HTR-8/SVneo (cell line): ENCODE measurements at regions not wholly inside any gene's neighbourhood (a gene's known extent, or its start where the extent isn't known, plus 50 kb on each side); places are given as distances from the start of the nearest gene placed in this dataset.

Source experiments
- DNase-seq: peaks from one replicate; pipeline ENCODE4 v3.0.0; 2011; ENCODE audit warnings: low spot score, mixed read lengths; ENCODE audit not compliant: insufficient read length
- FAIRE-seq: peaks from 2 replicates; lab custom pipeline; 2011; peaks lifted over from hg19 to GRCh38; lab: Jason Lieb, UNC

- no peak for FAIRE-seq
- no peak for DNase-seq
Observed at GRCh38 chr13:68124437-68125086, 894.4 kb upstream of the PCDH9 start.

DNA sequence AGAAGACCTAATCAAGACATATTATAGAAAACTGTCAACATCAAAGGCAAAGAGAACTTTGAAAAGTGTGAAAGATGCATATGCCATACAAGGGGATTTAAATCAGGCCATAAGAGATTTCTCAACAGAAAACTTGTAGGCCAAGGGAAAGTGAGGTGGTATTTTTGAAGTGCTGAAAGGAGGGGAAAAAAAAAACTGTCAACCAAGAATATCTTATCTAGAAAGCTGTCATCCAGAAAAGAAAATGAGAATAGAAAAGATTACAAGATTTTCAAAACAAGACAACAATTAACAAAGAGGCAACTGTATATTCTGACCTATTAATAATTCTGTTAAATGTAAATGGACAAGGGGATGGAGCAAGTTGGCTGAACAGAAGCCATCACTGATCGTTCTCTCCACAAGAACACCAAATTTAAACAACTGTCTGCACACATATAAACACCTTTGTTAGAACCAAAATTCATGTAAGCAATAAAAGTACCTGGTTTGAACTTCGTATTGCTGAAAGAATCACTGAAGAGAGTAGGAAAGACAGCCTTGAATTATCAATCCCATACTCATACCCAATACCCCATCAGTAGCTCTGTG is 880.1 kb upstream of the PCDH9 start:
- FAIRE-seq, result no peak
- DNase-seq, result no peak

GRCh38 chr13:68107667-68108066 is 877.5 kb upstream of the PCDH9 start:
- FAIRE-seq (no peak), DNase-seq (no peak)

DNA sequence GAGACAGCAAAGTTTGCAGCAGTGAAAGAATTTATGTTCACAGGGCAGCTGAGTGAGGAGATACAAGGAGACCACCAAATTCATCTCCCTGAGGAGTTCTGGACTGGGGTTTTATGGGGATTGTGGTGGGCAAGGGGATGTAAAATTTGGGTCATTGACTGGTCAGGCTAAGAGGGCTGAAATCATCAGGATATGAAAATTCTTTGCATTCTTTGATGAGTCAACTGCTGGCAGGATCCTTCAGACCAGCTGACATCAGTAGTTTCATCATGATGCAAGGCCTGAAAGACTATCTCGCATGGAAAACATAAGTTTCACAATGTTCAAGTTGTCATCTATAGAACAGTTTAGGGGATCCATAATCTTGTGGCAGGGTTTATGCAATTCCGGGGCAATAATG is 869.5 kb upstream of the PCDH9 start:
- DNase-seq, result peak; percentile 8
- FAIRE-seq, result no peak

- DNase-seq, result no peak
- no peak for FAIRE-seq
Observed at GRCh38 chr13:68081061-68081460, 850.9 kb upstream of the PCDH9 start.

DNA sequence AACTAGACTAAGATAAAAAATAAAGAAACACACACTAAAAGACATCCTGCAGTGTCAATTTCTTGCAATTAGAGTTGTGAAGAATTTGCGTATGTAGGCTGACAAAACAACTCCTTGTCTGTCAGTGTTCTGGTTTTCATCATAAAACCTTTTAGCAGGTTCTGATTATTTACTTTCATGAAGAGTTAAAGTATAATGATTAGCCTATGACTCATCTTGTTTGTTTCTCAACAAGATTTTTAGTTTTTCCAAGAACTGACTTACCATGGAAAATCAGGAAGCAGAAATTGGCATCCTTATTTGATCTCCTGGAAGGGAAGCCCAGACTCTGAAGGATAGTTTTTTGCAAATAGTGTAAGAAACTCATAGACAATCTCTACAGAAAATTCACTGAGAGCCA is 848.7 kb upstream of the PCDH9 start:
- no peak for FAIRE-seq
- no peak for DNase-seq

GRCh38 chr13:68078469-68078868 is 848.3 kb upstream of the PCDH9 start:
- FAIRE-seq (no peak), DNase-seq (no peak)

GRCh38 chr13:68076046-68076445 is 845.9 kb upstream of the PCDH9 start:
- DNase-seq (no peak), FAIRE-seq (no peak)

DNA sequence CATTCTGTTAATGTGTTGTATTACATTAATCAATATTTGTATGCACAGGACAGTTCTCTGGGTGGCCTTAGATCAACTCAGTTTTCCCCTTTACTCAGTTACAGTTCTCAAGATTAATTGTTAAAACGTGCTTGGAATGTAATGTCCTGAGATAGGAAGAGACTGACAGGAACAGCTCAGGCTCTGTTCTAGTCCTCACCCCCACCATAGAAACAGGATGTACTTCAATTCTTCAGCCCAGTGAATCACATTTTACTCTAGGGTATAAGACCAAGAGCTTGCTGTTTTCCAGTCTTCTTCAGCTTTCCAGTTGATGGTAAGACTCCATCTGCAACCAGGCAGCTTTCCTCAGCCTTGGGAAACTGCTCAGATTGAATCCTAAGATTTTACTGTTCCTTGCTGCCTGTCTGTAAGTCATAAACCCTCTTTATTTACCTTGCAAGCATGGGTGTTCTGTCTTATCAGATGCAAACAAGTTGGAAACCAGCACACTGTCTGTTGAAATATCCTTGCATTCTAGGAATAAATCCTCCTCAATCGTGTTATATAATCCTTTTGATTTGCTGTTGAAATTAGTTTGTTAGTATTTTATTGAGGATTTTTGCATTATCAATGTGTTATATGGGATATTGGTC is 836.9 kb upstream of the PCDH9 start:
- no peak for DNase-seq
- FAIRE-seq, result no peak

GRCh38 chr13:68064001-68064770 is 834.0 kb upstream of the PCDH9 start:
- FAIRE-seq, result no peak
- no peak for DNase-seq

- no peak for DNase-seq
- no peak for FAIRE-seq
Observed at GRCh38 chr13:68063181-68063580, 833.0 kb upstream of the PCDH9 start.

- DNase-seq, result no peak
- FAIRE-seq, result no peak
Observed at GRCh38 chr13:68057836-68058235, 827.7 kb upstream of the PCDH9 start.

DNA sequence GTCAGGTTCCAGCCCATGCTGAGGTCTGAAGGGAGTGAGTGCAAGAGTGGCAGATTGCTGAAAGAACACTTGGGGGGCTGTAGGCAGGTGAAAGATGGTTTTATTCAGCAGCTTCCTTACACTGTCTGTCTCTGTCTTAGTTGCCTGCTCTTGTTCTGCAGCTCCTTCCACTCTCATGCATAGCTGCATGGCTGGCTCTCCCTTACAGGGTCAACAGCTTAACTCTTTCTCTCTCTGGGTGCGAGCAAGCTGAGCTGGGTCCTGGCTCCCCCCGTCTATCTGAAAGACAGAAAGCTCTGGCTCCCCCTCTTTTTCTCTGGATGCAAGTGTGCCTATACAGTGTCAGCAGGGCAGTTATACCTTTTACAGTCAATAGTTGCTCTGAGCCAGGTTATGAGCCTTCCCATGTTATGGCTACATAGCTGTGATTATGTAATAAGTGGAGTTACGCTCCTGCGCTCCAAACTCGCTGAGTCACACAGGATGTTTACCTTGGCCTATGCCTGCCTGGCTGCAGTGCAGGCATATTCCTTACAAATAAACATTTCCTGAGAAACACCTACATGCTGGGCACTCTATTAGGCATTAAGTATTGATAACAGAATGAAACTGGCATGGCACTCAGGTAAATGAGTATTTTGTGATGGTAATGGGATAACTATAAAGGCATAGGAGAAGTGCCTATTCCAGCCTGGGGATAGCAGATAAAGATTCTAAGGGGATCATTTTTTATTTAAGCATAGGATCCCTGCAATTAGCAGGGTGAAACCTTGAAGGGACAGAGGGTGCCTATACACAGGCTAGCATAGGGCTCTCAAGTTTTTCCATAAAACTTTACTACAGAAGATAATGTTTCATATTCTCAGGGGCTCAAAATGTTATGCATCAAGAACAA is 826.9 kb upstream of the PCDH9 start:
- FAIRE-seq, result no peak
- no peak for DNase-seq

DNA sequence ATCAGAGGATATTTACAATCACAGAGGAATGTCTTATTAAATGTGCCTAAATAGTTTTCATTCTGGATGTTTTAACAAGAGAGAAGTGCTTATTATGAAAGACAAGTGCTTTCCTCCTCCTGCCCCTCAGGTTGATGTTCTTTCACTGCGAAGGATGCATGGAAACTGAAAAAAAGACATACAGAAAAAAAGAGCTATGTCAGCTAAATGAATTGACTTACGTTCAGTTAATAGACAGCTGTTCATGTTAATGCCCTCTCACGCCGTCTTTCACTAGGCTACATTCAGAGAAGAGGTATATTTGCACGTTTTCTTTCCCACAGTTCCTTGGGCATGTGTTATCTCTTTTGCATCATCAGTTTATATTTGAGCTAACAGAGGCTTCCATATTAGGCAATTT is 821.8 kb upstream of the PCDH9 start:
- DNase-seq (no peak), FAIRE-seq (no peak)

GRCh38 chr13:68050761-68051160 is 820.6 kb upstream of the PCDH9 start:
- FAIRE-seq (no peak), DNase-seq (no peak)

DNA sequence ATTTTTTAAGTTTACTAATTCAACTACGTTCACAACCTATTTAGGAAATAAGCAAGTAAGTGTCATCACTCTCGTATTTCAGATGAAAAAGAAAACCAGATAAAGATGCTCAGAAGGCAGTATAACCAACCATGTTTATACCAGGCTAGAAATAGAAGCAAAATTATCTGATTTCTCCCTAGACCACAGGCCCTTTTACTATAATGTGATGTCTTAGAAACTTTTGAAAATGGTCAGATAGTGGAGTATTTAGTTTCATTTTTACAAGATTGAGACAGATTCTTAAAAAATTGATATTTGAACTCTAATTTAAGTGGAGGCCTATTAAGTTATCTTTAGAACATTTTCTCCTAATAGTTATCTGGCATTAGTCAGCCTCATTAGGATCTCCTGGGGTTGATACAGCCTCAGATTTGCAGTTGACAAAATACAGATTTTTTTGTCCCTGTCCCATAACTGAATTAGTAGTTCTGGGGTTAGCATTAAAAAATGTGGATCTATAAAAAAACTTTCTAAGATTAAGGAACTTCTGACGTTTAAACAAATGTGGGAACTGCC is 818.7 kb upstream of the PCDH9 start:
- FAIRE-seq, result no peak
- no peak for DNase-seq

DNA sequence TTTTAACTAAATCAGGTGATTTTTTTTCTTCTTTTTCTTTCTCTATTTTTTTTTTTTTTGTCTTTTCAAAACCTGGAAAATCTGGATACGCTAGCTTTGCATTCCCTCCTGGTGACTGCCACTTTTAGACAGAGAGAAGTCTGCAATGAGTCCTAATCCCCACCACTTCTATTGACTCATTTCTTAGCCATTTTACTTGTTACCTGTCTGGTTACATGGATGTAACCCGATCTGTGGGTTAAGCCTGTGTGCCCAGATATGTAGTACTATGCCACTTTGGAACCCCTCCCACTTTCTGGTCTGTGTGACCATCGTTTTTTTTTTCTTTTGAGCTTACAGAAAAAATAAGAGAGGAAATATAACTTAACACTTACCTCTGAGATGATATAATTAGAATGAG is 817.8 kb upstream of the PCDH9 start:
- FAIRE-seq (no peak), DNase-seq (no peak)

GRCh38 chr13:68046903-68047302 is 816.8 kb upstream of the PCDH9 start:
- DNase-seq, result no peak
- no peak for FAIRE-seq

DNA sequence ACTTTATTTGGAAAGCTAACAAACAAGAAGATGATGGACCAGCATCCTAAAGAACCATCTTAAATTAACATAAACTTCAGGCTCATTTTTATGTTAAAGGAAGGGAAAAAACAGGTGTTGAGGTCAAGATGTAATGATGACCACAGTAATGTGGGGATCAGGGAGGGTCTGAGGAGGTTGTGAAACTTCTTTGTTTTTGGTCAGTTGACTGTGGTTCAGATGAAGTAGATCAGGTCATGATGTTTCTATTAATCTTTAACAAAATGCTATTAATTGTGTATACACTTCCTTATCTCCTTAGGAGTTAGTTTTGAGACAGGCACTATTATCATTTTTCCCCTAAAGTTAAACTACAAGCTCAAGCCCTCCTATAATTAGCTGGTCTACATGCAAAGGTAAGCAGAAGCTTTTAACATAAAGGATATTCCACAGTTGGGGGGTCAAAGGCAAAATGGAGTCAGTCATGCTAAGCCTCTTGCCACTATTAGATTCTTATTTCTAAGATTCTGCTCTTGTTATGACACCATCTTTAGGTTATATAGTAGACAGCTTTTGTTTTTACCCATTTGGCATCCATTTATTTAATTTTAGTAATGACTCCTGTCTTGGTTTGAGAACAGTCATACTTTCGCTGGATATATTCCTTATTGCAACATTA is 800.1 kb upstream of the PCDH9 start:
- DNase-seq (no peak), FAIRE-seq (no peak)
